PFSK-1 (cell line): ENCODE measurements at regions not wholly inside any gene's neighbourhood (a gene's known extent, or its start where the extent isn't known, plus 50 kb on each side); places are given as distances from the start of the nearest gene placed in this dataset.

ENCODE experiments used
- FOXP2 ChIP-seq: optimal IDR thresholded peaks from 2 replicates; pipeline ENCODE3; 2011; ENCODE audit warnings: borderline replicate concordance, control low read depth, inconsistent platforms; ENCODE audit not compliant: insufficient read depth; ENCODE audit errors: extremely low read length, extremely low read depth
- POLR2AphosphoS5 ChIP-seq: IDR thresholded peaks from 2 replicates; pipeline ENCODE4 v1.6.1; 2012; ENCODE audit warnings: low read depth, mild to moderate bottlenecking, control low read depth, low read length, moderate library complexity
- SIN3A ChIP-seq: IDR thresholded peaks from 2 replicates; pipeline ENCODE4 v1.6.1; 2012; ENCODE audit warnings: mild to moderate bottlenecking, low read length, moderate library complexity, borderline replicate concordance; ENCODE audit not compliant: insufficient read depth
- TAF1 ChIP-seq: IDR thresholded peaks from 2 replicates; pipeline ENCODE4 v1.6.1; 2012; ENCODE audit warnings: low read length, control low read depth, borderline replicate concordance; ENCODE audit not compliant: insufficient read depth
- TF ChIP-seq, protein P1 (sequence below), 2 experiments: IDR thresholded peaks; 2 replicates each; pipeline versions ENCODE4 v1.6.1 to v1.8.0; 2011 to 2012; ENCODE audit warnings: low read depth in 2 of 2, low read length in 2 of 2, control low read depth in 1 of 2, inconsistent platforms in 1 of 2, mild to moderate bottlenecking in 1 of 2, moderate library complexity in 1 of 2; ENCODE audit not compliant: insufficient read depth in 1 of 2

DNA sequence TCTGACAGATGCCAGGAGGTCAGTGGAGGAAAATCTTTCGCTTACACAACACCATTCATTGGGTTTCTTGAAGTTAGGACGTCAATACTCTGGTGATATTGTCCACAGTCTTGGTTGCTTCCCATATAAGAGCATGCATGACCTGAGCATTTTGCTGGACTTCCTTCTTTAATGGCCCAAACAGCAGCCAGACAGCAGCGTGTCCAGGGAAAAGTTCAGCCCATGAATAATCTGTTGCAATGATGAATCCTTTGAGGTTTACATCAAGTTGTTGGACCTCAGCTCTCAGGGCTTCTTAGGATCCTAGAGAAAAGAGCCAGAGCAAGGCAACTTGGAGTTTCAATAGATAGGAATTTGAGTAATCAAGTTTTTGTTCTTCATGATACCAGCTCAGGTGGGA lies 155.6 kb upstream of the MGAT5 start:
- TF ChIP-seq, protein P1, sequence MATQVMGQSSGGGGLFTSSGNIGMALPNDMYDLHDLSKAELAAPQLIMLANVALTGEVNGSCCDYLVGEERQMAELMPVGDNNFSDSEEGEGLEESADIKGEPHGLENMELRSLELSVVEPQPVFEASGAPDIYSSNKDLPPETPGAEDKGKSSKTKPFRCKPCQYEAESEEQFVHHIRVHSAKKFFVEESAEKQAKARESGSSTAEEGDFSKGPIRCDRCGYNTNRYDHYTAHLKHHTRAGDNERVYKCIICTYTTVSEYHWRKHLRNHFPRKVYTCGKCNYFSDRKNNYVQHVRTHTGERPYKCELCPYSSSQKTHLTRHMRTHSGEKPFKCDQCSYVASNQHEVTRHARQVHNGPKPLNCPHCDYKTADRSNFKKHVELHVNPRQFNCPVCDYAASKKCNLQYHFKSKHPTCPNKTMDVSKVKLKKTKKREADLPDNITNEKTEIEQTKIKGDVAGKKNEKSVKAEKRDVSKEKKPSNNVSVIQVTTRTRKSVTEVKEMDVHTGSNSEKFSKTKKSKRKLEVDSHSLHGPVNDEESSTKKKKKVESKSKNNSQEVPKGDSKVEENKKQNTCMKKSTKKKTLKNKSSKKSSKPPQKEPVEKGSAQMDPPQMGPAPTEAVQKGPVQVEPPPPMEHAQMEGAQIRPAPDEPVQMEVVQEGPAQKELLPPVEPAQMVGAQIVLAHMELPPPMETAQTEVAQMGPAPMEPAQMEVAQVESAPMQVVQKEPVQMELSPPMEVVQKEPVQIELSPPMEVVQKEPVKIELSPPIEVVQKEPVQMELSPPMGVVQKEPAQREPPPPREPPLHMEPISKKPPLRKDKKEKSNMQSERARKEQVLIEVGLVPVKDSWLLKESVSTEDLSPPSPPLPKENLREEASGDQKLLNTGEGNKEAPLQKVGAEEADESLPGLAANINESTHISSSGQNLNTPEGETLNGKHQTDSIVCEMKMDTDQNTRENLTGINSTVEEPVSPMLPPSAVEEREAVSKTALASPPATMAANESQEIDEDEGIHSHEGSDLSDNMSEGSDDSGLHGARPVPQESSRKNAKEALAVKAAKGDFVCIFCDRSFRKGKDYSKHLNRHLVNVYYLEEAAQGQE (IDR thresholded peaks at IDR 0.05; ENCODE audit: insufficient read depth in 1 of 2, low read depth in 2 of 2, low read length in 2 of 2), result no peak
- TF ChIP-seq FOXP2 (no peak), POLR2AphosphoS5 (no peak), TAF1 (no peak)

DNA sequence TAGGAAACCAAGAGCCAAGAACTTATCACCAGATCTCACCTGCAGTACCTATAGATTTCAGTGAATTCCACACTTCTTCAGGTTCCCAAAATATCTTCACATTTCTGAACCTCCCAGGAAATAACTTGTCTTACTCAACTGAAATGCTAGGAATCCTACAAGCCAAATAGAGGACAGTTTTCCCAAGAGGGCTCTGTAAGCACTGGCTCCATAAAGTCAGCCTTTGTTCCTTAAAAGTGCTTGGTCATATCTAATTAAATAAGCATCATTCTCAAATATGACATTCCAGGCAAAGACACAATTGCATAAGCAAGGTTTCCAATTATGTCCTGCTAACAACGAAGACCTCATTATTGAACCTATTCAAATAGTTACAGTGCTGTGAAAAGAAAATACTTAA lies 154.6 kb upstream of the MGAT5 start:
- TF ChIP-seq TAF1 (no peak), SIN3A (no peak), POLR2AphosphoS5 (no peak), FOXP2 (no peak)
- TF ChIP-seq, protein P1 (IDR thresholded peaks at IDR 0.05; ENCODE audit: insufficient read depth in 1 of 2, low read depth in 2 of 2, low read length in 2 of 2), result no peak

DNA sequence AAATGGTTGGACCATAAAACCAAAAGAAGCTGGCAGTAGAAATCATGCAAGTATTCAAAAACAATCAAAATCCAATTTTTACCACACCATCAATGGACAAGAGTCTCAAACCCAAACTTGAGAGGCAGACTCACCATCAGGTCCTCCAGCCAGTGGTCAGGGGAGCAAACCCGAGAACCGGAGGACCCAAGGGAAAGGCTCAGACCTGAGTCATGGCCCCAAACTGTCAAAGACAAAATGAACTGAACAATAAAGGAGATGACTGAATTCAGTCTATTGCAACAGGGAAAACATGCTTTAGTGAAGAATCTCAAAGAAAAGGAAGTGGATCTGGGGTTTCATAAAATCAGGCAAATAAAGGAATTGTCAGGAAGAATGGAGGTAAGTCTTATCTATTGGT lies 150.7 kb upstream of the MGAT5 start:
- no peak for TF ChIP-seq FOXP2
- TF ChIP-seq, protein P1 (IDR thresholded peaks at IDR 0.05; ENCODE audit: insufficient read depth in 1 of 2, low read depth in 2 of 2, low read length in 2 of 2), result no peak
- no peak for TF ChIP-seq TAF1
- no peak for TF ChIP-seq POLR2AphosphoS5
- no peak for TF ChIP-seq SIN3A

DNA sequence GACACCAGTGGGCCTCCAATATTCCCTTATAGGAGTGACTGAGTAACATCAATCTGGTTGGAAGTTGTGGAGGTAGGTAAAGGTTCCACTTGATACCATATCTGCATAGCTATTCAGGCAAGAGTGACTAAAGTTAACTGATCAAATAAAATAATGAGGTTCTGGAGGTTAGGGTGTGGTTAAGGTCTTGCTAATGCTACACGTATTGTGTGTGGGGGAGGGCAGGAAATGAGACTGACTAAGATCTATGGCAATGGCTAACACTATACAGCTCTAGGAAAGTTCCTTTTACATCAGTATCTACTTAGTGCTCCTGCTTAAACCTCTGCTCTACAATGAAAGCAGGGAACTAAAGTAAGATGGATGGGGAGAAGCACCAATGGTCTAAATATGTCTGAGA lies 149.1 kb upstream of the MGAT5 start:
- TF ChIP-seq TAF1, result no peak
- TF ChIP-seq FOXP2, result no peak
- TF ChIP-seq SIN3A, result no peak
- TF ChIP-seq POLR2AphosphoS5, result no peak
- TF ChIP-seq, protein P1 (IDR thresholded peaks at IDR 0.05; ENCODE audit: insufficient read depth in 1 of 2, low read depth in 2 of 2, low read length in 2 of 2), result no peak

DNA sequence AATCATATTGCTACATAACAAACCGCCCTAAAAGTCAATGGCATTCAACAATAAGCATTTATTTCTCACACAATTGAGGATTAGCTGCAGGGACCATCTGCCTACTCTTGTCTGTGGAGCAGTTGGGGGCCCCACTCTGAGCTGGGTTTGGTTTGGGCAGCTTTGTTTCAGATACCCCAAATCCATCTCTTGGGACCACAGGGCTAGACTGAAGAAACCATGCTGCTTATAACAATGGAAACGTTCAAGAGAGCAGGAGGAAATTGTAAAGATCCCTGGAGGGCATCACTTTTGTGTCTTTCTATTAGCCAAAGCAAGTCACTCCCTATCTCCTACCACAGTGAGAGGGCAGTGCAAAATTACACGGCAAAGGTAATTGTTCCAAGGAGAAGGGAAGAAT lies 146.5 kb upstream of the MGAT5 start:
- TF ChIP-seq FOXP2, result no peak
- no peak for TF ChIP-seq TAF1

DNA sequence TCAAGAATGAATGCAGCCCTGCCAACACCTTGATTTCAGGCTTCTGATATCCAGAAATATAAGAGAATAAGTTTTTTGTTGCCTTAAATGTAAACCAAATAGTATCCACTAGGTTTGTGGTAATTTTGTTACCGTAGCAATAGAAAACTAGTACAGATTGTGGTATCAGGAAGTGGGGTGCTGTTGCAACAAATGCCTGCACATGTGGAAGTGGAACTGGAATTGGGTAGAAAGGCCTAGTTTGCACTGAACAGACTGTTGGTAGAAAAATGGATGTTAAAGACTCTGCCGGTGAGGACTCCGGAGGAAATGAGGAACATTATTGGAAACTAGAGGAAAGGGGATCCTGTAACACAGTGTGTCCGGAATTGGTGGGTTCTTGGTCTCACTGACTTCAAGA lies 145.8 kb upstream of the MGAT5 start:
- TF ChIP-seq POLR2AphosphoS5 (no peak), SIN3A (no peak), FOXP2 (no peak), TAF1 (no peak)
- TF ChIP-seq, protein P1 (IDR thresholded peaks at IDR 0.05; ENCODE audit: insufficient read depth in 1 of 2, low read depth in 2 of 2, low read length in 2 of 2), result no peak
